Activated CD8-positive, alpha-beta memory T cell treated with anti-CD3 and anti-CD28 coated beads for 1 hour (primary cell): ENCODE measurements at regions not wholly inside any gene's neighbourhood (a gene's known extent, or its start where the extent isn't known, plus 50 kb on each side); places are given as distances from the start of the nearest gene placed in this dataset.

ENCODE experiments used
- DNase-seq, 2 donors: peaks; one replicate each; pipeline ENCODE4 v3.0.0-alpha.2; 2020; ENCODE audit warnings: low read depth in 1 of 2; ENCODE audit errors: extremely low read depth in 1 of 2

GRCh38 chr4:13190093-13190721, 293.9 kb downstream of the RAB28 start:
- no peak for DNase-seq

DNA sequence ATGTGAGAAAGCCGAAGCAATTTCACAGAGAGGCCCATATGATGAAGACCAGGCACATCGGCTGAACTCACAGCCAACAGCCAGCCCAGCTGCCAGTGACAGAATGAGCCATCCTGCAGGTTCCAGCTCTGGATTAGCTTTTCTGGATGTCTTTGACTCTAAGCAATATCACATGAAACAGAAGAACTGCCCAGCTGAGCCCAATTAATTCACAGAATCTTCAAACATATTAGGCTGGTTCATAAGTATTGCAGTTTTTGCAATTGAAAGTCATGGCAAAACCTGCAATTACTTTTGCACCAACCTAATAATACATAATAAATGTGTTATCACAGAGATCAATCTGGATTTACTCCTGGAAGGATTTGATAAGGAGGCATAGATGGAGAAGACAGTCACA, 299.9 kb downstream of the RAB28 start:
- DNase-seq = no peak

DNA sequence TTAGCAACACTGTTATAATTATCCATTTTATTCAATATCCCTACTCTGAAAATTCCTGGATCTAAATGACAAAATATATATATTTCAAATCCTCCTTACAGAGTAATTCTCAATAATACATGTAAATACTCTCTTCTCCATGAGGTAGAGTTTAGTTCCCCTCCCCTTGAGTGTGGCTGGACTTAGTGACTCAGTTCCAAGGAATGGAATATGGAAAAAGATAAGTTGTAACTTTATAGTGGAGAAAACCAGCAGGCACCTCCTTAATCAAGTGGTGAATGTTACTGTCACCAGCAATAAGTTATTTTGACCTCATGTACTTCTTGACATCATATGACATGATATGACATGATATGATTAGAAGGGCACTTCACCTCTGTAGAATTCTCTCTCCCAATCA, 302.0 kb downstream of the RAB28 start:
- no peak for DNase-seq

DNA sequence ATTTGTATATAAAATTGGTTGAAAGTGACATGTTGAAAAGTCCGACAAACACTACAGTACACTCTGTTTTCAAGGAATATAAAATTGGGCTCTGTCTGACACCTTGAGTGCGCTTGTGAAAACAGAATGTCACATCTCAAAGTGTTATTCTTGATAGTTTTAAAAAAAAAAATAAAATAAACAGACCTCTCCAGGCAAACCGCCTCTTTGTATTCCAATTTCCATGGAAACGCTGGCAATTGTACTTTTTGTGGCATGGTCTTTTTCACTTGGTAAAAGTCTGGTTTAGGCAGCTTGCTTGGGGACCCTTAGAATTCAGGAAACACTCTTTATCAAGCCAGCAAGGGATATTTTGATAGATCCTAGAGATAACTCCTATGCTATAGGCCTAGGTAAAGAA, 302.5 kb downstream of the RAB28 start:
- no peak for DNase-seq

DNA sequence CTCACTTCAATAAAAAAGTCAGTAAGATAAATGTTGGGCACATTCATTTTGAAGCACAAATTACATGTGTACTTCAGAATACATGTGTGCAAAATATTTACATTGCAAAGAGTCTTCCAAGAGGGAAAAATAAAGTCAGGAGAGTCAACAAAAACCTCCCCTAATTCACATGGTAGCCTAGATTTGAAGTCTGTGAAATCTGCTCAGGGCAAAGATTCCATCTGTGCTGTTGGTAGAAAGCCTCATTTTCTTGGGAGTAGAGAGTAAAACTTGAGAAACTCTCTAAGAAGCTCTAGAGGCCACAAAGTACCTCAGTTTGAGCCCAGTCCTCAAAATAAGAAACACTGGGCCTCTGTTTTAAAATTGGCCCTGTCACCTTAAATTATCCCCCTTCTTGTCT, 303.4 kb downstream of the RAB28 start:
- DNase-seq = no peak

DNA sequence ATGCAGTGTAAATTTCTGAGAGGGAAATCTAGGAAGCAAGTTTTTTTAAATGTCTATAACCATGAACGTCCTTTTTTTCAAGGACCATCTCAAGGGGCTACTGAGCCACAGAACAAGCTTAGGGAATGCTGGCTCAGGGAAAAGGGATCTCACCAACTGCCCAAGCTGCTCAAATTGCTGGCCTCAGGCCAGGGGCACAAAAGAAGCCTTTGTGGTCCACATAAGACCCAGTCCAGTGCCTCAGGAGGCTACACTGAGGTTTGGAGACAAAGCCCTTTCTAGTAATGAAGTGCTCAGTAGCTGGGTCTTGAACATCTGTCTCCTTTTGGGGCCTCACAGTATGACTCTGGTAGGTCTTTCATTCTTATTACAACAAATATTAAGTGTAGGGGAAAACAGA, 305.5 kb downstream of the RAB28 start:
- DNase-seq = no peak

DNA sequence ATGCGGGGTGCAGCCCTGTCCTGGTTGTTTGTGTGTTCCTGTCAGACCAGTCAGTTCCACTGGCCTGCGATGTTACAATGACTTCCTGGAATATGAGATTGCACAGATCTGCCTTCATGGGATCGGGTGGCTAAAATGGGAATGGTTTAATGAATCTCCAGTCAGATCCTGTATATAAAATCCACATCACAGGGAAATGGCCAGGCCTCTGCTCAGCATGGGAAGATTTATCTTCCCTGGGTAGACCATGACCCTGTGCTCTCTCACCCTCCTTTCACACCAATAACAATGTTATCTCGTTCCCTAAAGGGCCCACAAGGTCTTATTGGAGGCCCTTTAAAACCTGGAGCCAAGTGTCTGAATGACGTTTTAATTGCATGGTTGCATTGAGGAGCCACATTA, 307.4 kb downstream of the RAB28 start:
- no peak for DNase-seq

- DNase-seq = no peak
Observed at GRCh38 chr4:13174926-13175325, 309.2 kb downstream of the RAB28 start.

DNA sequence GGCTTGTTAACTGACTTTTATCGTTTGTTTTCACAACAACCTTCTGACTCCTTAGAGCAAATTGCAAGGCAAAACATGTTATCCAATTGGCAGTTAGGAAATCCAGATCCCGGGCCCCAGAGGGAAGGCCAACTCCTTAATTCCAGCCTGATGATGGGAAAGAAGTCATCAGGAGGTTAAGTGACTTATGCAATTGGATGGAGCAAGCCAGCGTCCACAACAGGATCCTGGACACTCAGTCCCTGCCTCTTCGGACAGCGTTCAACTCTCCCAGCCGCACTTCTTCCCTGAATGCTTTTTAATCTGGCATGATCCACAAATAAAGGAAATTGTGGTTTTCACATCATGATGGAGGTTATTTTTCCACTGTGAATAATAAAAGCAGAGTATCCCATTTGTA, 310.1 kb downstream of the RAB28 start:
- no peak for DNase-seq

DNA sequence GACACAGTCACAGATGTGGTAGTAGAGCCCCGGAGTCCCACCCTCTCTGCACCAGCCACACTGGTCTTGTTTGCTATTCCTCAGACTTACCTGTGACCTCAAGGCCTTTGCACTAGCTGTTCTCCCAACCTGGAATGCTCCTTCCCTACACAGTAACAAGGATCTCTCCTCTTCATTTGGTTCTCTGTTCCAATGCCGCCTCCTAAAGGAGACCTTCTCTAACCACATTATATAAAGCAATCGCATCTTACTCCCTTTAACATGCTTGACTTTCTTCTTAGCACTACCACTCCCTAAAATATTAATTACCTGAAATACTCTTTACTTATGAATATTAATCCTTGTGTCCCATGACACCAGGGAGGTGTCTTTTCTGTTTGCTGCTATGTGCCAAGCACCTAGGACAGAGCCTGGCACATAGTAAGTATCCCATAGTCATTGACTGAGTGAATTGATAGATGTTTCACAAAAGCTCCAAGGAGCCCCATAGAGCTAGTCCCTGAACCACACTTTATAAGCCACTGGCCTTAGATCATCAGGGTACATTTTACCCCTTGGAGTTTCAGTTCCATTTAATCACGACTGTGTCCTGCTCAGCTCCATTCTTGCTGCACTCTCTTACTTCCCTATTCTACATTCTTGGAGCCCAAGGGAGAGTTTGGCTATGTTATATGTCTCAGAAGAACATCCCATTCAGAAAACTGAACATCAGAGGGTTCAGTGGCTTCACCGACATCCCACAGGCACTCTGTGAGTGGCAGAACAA, 312.7 kb downstream of the RAB28 start:
- no peak for DNase-seq

DNA sequence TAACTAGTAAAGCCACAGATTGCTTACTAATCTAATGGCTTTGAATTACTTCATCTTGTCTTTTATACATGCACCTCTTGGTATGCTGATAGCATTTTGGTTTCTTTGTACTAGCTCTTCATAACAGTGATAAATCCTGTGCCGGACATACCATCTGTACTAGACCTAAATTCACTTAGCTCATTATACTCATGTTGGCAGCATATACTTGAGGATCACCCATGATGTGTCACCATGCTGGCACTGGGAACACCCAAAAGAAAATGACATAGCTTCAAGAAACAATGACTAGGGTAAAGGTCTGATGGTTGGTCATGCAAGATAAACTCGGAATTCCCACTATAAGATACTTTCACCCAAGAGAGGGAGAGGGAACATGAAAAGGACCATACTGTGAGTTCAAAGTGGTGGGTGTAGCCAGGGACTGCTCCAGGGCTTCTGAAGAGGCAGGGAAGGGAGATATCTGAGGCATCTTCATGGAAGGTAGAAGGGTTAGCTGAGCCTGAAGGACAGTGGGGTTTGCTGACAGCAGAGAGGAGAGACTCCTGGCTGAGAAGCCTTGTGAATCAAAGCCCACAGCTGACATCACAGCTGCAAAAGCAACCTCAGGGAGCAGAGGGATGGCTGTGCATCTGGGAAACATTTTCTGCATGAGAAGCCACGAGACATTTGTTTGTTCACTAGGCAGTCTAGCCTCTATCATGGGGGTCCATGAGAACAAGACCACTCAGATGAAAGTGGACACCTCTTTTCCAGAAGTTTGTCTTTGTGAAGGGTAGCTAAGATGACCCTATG, 314.2 kb downstream of the RAB28 start:
- DNase-seq = no peak

- no peak for DNase-seq
Observed at GRCh38 chr4:13168326-13168725, 315.8 kb downstream of the RAB28 start.

DNA sequence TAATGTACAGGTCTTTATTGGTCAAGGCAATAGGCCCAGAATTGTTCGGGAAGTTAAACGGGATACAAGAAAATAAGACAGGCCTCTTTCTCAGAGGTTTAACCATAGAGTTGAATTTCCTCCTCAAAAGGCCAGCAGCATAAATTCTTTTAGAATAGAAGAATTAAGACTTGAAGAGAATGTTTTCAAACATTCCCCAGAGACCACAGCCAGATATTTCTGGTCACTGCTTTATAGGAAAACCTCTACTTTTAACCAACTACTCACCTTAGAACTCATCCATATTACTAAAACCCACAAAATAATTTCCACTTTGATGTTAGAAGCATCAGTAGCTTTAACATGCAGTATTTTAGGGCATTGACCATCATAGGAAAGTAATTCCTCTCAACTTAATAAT, 317.9 kb downstream of the RAB28 start:
- DNase-seq = no peak

GRCh38 chr4:13164783-13165331, 319.3 kb downstream of the RAB28 start:
- no peak for DNase-seq

DNA sequence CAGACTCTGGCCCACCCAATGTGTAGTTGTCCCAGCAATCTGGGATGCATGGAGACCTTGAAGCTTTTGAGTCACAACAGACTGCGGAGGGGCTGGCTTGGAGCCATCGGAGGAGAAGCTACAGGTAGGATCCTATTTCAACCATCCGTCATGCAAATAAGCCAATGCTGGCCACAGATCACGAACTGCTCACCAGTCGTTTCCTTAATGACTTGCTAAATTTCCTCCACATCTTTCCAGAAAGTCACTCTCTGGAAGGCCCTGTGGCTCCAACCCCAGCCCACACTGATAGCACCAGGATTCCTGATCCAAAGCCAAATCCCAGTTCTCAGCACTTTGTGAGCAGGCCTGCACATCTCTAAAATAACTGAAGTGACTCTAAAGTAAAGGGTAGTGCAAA, 321.3 kb downstream of the RAB28 start:
- DNase-seq = no peak

GRCh38 chr4:13160920-13161319, 323.2 kb downstream of the RAB28 start:
- DNase-seq = no peak

- no peak for DNase-seq
Observed at GRCh38 chr4:13159041-13159620, 325.0 kb downstream of the RAB28 start.

DNA sequence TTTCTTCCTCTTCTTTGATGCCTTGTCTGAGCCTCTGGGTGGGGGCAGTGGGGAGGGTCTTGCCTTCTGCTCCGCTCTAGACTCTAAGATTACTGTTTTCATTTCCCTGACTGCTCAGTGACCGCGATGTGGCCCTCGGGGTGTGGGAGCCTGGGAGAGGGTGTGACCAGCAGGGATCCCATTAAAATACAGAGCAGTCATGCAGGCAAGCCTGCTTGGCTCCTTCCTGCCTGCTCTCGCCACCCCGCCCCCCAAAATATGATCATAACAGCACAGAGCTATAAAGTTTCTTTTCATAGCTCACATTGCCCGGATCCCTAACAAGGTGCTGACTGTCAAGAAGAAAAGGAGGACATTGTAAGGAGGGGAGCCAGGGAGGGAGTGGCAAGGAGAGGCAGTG, 332.9 kb downstream of the RAB28 start:
- no peak for DNase-seq

DNA sequence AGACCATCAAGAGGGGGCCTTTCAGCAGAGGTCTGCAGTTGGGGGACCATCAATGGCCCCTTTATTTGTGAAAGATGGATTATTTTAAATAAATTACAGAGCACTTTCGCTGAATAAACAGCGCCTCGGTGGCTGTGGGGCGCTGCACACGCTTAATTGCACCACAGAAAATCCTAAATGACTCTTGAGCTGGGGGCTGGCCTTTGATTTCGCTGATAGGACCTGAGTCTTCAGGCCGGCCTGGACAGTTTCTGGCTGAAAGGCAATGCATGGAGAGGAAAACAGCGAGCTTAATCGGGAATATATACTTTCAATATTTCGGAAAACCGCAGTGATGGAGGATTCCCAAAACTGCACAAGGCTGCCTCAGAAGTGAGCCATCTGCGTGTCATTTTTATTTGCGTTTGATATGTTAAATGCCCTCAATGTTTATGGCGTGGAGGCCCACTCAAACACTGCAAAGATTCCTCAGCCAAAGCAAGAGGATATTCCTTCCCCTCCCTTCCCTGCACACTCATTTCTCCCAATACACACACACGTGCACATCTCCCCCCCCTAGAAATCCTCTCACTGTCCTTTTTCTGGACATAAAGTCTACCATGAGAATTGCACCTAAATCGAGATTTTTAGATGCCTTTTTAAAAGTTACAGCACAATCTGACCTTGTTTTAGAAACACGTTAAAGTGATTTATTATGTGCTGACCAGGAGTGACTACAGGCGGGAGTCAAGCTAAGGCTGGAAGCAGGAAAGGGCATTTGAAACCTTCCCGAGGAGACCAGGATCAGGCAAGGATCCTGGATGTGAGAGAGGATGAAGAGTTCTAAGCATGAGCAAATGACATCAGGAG, 340.7 kb downstream of the RAB28 start:
- DNase-seq = no peak

GRCh38 chr4:13142726-13143125, 341.4 kb downstream of the RAB28 start:
- no peak for DNase-seq
